NCI-H146 treated with DMSO at 0.1 percent for 48 hours (cell line): ENCODE measurements at regions not wholly inside any gene's neighbourhood (a gene's known extent, or its start where the extent isn't known, plus 50 kb on each side); places are given as distances from the start of the nearest gene placed in this dataset.

Experiments used
- DNase-seq: peaks from one replicate; lab custom pipeline; 2025; ENCODE audit not compliant: unreplicated experiment; lab: John Stamatoyannopoulos, UW

DNA sequence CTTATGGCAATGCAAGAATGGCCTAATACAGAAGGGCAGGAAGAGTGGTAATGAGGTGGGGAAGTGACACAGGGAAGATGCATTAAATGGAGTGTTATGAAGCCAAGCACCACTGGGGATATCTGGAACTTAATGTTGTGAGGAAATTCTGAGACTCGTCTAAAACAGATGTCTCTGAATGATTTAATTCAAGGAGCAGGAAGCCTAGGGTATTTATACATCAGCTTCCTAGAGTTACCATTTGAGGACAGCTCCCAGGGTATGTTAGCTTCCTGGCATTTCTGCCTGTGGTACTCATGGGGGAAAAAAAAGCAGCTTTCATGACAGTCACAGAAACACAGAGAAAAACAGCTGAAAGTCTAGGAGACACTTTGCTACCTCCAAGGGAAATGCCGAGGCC lies 989.5 kb downstream of the CBLN2 start:
- no peak for DNase-seq

DNA sequence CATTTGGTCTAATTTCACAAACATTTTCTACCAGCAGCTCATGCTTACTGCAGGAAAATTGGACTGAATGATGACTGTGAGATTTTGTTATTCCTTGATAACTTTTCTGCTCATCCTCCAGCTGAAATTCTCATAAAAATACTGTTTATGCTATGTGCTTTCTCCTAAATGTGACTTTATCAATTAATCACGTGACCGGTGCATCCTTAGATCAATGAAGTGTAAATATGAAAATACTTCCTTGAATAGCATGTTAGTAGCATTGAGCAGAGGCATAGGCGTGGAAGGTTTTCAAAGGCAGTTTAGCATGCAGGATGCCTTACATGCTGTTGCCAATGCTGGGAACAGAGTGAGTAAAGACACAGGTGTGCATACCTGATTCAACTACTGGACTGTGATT lies 1002.5 kb downstream of the CBLN2 start:
- no peak for DNase-seq

DNA sequence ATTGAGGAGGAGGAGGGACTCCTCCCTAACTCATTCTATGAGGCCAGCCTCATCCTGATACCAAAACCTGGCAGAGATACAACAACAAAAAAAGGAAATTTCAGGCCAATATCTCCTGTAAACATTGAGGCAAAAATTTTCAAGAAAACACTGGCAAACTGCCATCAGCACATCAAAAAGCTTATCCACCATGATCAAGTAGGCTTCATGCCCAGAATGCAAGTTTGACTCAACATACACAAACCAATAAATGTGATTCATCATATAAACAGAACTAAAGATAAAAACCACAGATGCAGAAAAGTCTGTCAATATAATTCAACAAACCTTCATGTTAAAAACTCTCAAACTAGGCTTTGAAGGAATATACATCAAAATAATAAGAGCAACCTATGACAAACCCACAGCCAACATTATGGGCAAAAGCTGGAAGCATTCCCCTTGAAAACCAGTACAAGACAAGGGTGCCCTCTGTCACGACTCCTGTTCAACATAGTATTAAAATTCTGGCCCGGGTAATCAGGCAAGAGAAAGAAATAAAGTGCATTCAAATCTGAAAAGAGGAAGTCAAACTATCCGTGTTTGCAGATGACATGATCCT lies 1014.3 kb downstream of the CBLN2 start:
- no peak for DNase-seq

DNA sequence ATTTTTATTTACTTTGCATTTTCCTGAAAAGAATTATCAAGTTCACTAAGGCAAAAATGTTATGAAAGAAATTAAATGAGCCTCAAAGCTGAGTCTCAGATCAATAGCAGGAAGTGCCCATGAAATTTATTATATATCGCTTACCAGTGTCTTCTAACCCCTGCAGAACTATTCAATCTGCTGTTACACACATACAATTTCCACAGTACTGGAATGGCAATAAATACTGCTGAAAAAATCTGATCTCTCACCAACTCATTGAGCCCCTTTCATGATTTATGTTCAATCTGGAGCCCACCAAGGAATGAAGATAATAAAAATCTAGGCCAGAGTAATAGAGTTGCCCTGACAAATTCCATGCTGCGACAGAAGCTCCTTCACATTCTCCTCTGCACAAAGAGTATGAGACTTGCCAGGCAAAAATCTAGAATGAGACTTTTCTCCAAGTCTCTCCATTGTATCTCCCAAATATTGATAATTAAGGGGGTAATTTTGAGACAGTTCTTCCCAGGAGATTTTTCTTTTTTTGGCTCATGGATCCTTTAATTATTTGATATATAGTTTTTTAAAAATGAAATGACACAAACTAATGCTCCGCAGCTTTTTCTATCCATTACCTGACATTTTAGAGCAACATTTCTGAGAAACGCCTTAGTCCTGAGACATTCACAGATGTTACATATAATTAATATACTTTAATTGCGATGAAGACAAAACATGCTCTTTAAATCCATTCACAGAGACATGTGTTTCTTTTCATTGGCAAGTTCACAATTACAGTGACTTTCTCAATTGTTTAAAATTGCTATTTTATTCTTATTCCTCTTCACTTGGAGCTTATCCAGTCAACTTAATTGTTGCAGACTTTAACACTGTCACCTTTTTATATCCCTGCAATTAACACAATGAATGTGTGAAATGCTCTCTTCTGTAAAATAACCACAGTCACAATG lies 1020.4 kb downstream of the CBLN2 start:
- DNase-seq, result no peak

DNA sequence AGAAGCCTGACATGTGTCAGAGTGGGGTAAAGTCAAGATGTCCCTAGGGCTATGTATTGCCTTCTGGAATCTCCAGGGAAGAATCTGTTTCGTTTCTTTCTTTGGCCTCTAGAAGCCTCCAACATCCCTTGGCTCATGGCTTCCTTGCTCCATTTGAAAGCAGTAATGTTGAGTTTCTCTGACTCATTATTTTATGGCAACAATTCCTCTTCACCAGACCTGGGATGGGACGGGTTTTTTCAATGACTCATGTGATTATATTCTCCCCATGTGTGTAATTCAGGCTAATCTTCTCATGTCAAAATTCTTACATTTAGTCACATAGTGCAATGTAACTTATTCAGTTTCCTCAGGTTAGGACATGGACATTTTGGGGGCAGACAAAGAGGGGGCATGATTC lies 1038.6 kb downstream of the CBLN2 start:
- DNase-seq, result no peak

- no peak for DNase-seq
These were observed 1040.9 kb downstream of the CBLN2 start for GRCh38 chr18:71503222-71503621.

- DNase-seq, result no peak
These were observed 1058.5 kb downstream of the CBLN2 start for GRCh38 chr18:71485611-71486010.

- DNase-seq, result no peak
These were observed 1072.0 kb downstream of the CBLN2 start for GRCh38 chr18:71471963-71472725.

- DNase-seq, result no peak
These were observed 1087.9 kb downstream of the CBLN2 start for GRCh38 chr18:71456206-71456605.

- DNase-seq, result peak; percentile 26
These were observed 1093.9 kb downstream of the CBLN2 start for GRCh38 chr18:71450257-71450656.

- DNase-seq, result no peak
These were observed 1100.2 kb downstream of the CBLN2 start for GRCh38 chr18:71443706-71444480.

GRCh38 chr18:71442731-71443141 lies 1101.4 kb downstream of the CBLN2 start:
- DNase-seq, result no peak

GRCh38 chr18:71441156-71441555 lies 1103.0 kb downstream of the CBLN2 start:
- DNase-seq, result no peak

DNA sequence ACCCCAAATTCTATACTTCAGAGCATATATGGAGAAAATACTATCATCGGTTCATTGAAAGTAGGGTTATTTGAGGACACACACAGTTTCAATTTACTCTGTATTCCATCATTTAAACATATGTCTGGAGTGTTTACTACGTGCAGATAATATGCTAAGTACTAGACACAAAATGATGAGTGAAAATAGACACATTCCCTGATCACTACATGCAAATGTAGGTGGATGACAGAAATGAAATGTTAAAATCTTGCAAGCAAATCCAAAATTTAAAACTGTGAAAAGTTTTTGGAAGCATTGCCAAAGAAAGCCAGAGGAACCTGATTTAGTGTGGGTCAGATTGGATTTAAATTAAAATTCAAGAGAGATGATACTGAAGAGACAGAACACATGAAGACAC lies 1106.6 kb downstream of the CBLN2 start:
- no peak for DNase-seq

GRCh38 chr18:71433373-71433772 lies 1110.8 kb downstream of the CBLN2 start:
- DNase-seq, result no peak

DNA sequence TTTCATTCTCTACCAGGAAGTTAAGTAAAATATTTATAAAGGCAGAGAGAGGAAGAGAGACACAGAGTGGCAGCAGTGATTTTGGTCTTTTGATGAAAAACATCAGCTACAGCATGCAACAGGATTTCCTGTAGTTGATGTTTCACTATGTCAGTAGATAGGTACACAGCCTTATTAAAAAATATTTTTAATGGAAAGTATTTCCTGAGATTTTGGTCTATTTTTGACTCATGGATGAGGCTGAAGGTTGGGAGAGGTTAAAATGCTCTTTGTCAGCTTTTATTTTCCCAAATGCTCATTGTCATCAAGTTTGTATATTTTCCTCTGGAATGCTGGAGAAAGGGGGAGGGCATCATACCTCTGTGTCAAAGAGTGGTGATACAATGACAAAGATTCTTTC lies 1112.5 kb downstream of the CBLN2 start:
- DNase-seq, result no peak

DNA sequence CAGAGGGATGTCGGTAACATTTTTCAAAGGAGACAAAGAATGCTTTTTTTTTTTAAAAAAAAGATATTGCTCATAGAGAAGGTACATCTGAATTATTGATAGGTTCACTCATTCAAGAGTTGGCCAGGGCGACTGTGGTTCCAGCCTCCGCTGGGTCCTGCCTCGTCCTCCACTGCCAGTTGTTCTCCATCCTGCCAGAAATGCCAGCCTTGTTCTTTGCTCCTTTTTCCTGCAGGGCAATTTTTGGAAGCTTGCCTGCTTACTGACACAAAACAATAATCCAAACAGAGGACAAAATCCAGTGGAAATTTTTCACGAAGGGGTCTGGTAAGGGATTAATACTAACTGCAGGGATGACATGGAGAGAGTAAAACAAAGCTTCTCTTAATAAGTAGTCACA lies 1113.0 kb downstream of the CBLN2 start:
- no peak for DNase-seq

DNA sequence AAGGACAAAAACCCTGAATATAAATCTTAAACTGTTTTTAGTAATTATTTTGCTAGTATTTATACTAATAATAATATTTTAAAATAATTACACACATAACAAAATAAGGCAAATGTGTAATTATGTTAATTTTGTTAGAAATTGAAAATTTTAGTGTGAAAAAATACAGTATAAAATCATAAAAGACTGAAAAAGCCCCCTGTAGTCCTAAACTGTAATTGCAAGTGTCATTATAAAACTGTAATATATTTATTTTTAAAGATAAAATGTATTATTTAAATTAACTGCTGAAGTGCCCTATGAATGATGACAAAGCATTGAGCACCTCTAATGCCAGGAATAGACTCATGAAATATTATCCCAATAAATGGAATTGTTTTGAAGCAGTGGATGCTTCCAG lies 1117.7 kb downstream of the CBLN2 start:
- no peak for DNase-seq

- DNase-seq, result no peak
These were observed 1116.4 kb downstream of the SOCS6 start for GRCh38 chr18:71405169-71405809.

DNA sequence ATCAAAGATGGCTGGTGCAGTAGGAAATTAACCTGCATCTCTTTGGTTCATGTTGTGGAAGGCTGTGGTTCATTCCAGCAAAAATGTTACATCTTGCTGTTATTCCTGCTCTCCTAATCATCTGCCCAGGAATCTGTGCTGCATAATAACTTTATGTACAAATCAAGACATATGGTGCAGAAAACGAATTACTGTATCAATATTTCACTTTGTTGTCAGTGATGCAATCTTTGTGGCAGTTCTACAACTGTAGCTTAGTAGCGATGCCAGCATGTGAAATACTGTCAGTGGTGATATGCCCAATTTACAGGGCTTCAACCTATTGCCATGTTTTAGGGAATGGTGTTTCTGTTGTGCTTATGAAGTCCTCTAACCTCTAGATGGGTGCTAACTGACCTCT lies 1114.7 kb downstream of the SOCS6 start:
- no peak for DNase-seq

- peak; percentile 81 for DNase-seq
These were observed 1109.7 kb downstream of the SOCS6 start for GRCh38 chr18:71398531-71398930.
